H1 (cell line): ENCODE measurements at regions not wholly inside any gene's neighbourhood (a gene's known extent, or its start where the extent isn't known, plus 50 kb on each side); places are given as distances from the start of the nearest gene placed in this dataset.

Experiments used
- CTCF ChIA-PET: fragments of 300-600 bp; sonication (Branson Sonifier 250); formaldehyde crosslinking; loops from one replicate; lab custom pipeline; 2021; ENCODE audit not compliant: partially characterized antibody; lab: Charles Lee
- POLR2A ChIA-PET: fragments of 300-600 bp; sonication (Branson Sonifier 250); formaldehyde crosslinking; loops from one replicate; lab custom pipeline; 2021; ENCODE audit warnings: inconsistent platforms; ENCODE audit not compliant: partially characterized antibody; lab: Charles Lee
- DNase-seq, 2 experiments: peaks; one replicate each; pipeline versions ENCODE4 v3.0.0 to v3.0.0-alpha.2; 2010 to 2022; ENCODE audit warnings: low spot score in 2 of 2, low read depth in 1 of 2, mixed read lengths in 1 of 2
- FAIRE-seq: peaks from 2 replicates; lab custom pipeline; 2011; peaks lifted over from hg19 to GRCh38; lab: Jason Lieb, UNC
- H2AFZ ChIP-seq: 2 replicates; pipeline ENCODE4 v1.8.1; 2012; ENCODE audit warnings: low read length, inconsistent platforms
- H2AK5ac ChIP-seq: 2 replicates; pipeline ENCODE4 v1.6.1; 2013; ENCODE audit warnings: low read depth, low read length
- H2BK120ac ChIP-seq: replicated peaks from 2 replicates; pipeline ENCODE3; 2013; ENCODE audit warnings: low read depth, low read length, inconsistent platforms
- H2BK12ac ChIP-seq: 2 replicates; pipeline ENCODE4 v1.6.1; 2013; ENCODE audit warnings: low read depth, low read length
- H2BK15ac ChIP-seq: 2 replicates; pipeline ENCODE4 v1.6.1; 2013; ENCODE audit warnings: low read length
- H2BK20ac ChIP-seq: 2 replicates; pipeline ENCODE4 v1.6.1; 2013; ENCODE audit warnings: low read length
- H2BK5ac ChIP-seq: 2 replicates; pipeline ENCODE4 v1.6.1; 2013; ENCODE audit warnings: low read depth, low read length
- H3K14ac ChIP-seq: 2 replicates; pipeline ENCODE4 v1.6.1; 2013; ENCODE audit warnings: inconsistent platforms; ENCODE audit not compliant: insufficient read length
- H3K18ac ChIP-seq: 2 replicates; pipeline ENCODE4 v1.6.1; 2013; ENCODE audit warnings: low read length; ENCODE audit errors: extremely low read depth
- H3K23ac ChIP-seq: 2 replicates; pipeline ENCODE4 v1.6.1; 2013; ENCODE audit warnings: inconsistent platforms; ENCODE audit not compliant: insufficient read length
- H3K23me2 ChIP-seq: 2 replicates; pipeline ENCODE4 v1.6.1; 2013; ENCODE audit warnings: low read depth, low read length
- H3K27ac ChIP-seq: 2 replicates; pipeline ENCODE4 v1.6.1; 2011; ENCODE audit warnings: low read depth, low read length, inconsistent platforms
- H3K27me3 ChIP-seq, 4 experiments: replicated peaks in 1 of 4; 1 replicate in 1 of 4; 2 replicates in 3 of 4; pipeline versions ENCODE4 v1.6.1 to v1.8.1; 2011 to 2013; ENCODE audit warnings: low read length in 3 of 4, mild to moderate bottlenecking in 3 of 4, inconsistent platforms in 2 of 4, mixed read lengths in 2 of 4, moderate library complexity in 1 of 4; ENCODE audit not compliant: control insufficient read depth in 3 of 4, insufficient read depth in 3 of 4; ENCODE audit errors: extremely low read depth in 1 of 4
- H3K36me3 ChIP-seq, 4 experiments: 2 replicates each; pipeline versions ENCODE4 v1.6.1 to v1.8.1; 2011 to 2013; ENCODE audit warnings: mild to moderate bottlenecking in 4 of 4, low read length in 3 of 4, moderate library complexity in 2 of 4, control low read depth in 1 of 4, inconsistent platforms in 1 of 4; ENCODE audit not compliant: insufficient read depth in 4 of 4, control insufficient read depth in 2 of 4
- H3K4ac ChIP-seq: replicated peaks from 2 replicates; pipeline ENCODE3; 2013; ENCODE audit warnings: low read length, low read depth, mixed read lengths, inconsistent platforms; ENCODE audit not compliant: insufficient read length
- H3K4me1 ChIP-seq, 4 experiments: replicated peaks in 1 of 4; 1 replicate in 1 of 4; 2 replicates in 3 of 4; pipeline versions ENCODE4 v1.6.1 to v1.8.1; 2011 to 2013; ENCODE audit warnings: low read length in 3 of 4, inconsistent platforms in 2 of 4, mixed read lengths in 1 of 4; ENCODE audit not compliant: insufficient read depth in 4 of 4, control insufficient read depth in 3 of 4
- H3K4me2 ChIP-seq, 2 experiments: 2 replicates each; pipeline versions ENCODE4 v1.6.1 to v1.8.1; 2011 to 2013; ENCODE audit warnings: low read depth in 2 of 2, low read length in 2 of 2, control low read depth in 1 of 2, inconsistent platforms in 1 of 2, mild to moderate bottlenecking in 1 of 2; ENCODE audit not compliant: insufficient read depth in 1 of 2
- H3K4me3 ChIP-seq, 4 experiments: fragments of 200-600, 300-600 bp in 1 of 4; sonication (generic), shearing (Covaris generic), sonication (Bioruptor Twin) in 1 of 4; 2 replicates each; pipeline versions ENCODE4 v1.5.1 to v1.8.1; 2011 to 2016; ENCODE audit warnings: low read length in 4 of 4, low read depth in 3 of 4, control low read depth in 2 of 4, inconsistent platforms in 2 of 4, mild to moderate bottlenecking in 2 of 4, mixed read lengths in 1 of 4, moderate library complexity in 1 of 4; ENCODE audit not compliant: insufficient read depth in 2 of 4; ENCODE audit errors: extremely low read depth in 1 of 4
- H3K56ac ChIP-seq: replicated peaks from 2 replicates; pipeline ENCODE3; 2013; ENCODE audit warnings: low read depth, mild to moderate bottlenecking, mixed read lengths, low read length, inconsistent platforms; ENCODE audit not compliant: insufficient read length
- H3K79me1 ChIP-seq: 2 replicates; pipeline ENCODE4 v1.6.1; 2013; ENCODE audit warnings: low read depth, low read length, control low read depth
- H3K79me2 ChIP-seq, 2 experiments: 2 replicates each; pipeline versions ENCODE4 v1.6.1 to v1.8.1; 2012 to 2013; ENCODE audit warnings: low read length in 2 of 2, mild to moderate bottlenecking in 2 of 2, inconsistent platforms in 1 of 2; ENCODE audit not compliant: insufficient read depth in 2 of 2, control insufficient read depth in 1 of 2
- H3K9ac ChIP-seq, 4 experiments: replicated peaks in 1 of 4; 1 replicate in 1 of 4; 2 replicates in 3 of 4; pipeline versions ENCODE4 v1.6.1 to v1.8.1; 2011 to 2013; ENCODE audit warnings: low read depth in 3 of 4, low read length in 3 of 4, control low read depth in 2 of 4, mild to moderate bottlenecking in 2 of 4, moderate library complexity in 2 of 4, inconsistent platforms in 1 of 4; ENCODE audit errors: extremely low read depth in 1 of 4
- H3K9me3 ChIP-seq, 2 experiments: 2 replicates each; pipeline versions ENCODE4 v1.6.1 to v1.8.1; 2012 to 2013; ENCODE audit warnings: mild to moderate bottlenecking in 2 of 2, moderate library complexity in 2 of 2, control low read depth in 1 of 2, inconsistent platforms in 1 of 2, low read depth in 1 of 2, low read length in 1 of 2, mixed read lengths in 1 of 2; ENCODE audit not compliant: insufficient read depth in 2 of 2
- H4K20me1 ChIP-seq, 2 experiments: replicated peaks in 1 of 2; 2 replicates each; pipeline versions ENCODE3 to v1.8.1; 2011 to 2013; ENCODE audit warnings: inconsistent platforms in 2 of 2, low read length in 2 of 2, mild to moderate bottlenecking in 1 of 2; ENCODE audit not compliant: insufficient read depth in 2 of 2, control insufficient read depth in 1 of 2
- H4K5ac ChIP-seq: 2 replicates; pipeline ENCODE4 v1.6.1; 2013; ENCODE audit warnings: low read length, low read depth, mixed read lengths, inconsistent platforms; ENCODE audit not compliant: insufficient read length
- H4K8ac ChIP-seq: 2 replicates; pipeline ENCODE4 v1.8.0; 2013; ENCODE audit warnings: mild to moderate bottlenecking, moderate library complexity, low read length, inconsistent platforms; ENCODE audit not compliant: insufficient read depth; ENCODE audit errors: extremely low read depth
- H4K91ac ChIP-seq: replicated peaks from 2 replicates; pipeline ENCODE3; 2013; ENCODE audit warnings: low read length, mixed read lengths, inconsistent platforms; ENCODE audit not compliant: insufficient read length
- ASH2L ChIP-seq: fragments of 200-600, 300-600 bp; sonication (generic); IDR thresholded peaks from one replicate; pipeline ENCODE4 v1.7.1; 2017; ENCODE audit warnings: low read length
- BCL11A ChIP-seq, 2 experiments: IDR thresholded peaks; one replicate each; pipeline ENCODE4 v1.6.1; 2011; ENCODE audit warnings: low read depth in 2 of 2, low read length in 2 of 2, mild to moderate bottlenecking in 2 of 2
- CEBPB ChIP-seq: IDR thresholded peaks from 2 replicates; pipeline ENCODE4 v1.6.1; 2012; ENCODE audit warnings: low read depth, low read length
- GABPA ChIP-seq: IDR thresholded peaks from 2 replicates; pipeline ENCODE4 v1.6.1; 2011; ENCODE audit warnings: mild to moderate bottlenecking, low read length, moderate library complexity, borderline replicate concordance; ENCODE audit not compliant: insufficient read depth
- PHF8 ChIP-seq: fragments of 200-600 bp; sonication (generic); conservative IDR thresholded peaks from 2 replicates; pipeline ENCODE4 v1.7.1; 2012; ENCODE audit warnings: low read depth, mild to moderate bottlenecking, inconsistent platforms, low read length, moderate library complexity
- POLR2A ChIP-seq, 2 experiments: IDR thresholded peaks; 1 replicate in 1 of 2; 2 replicates in 1 of 2; pipeline ENCODE4 v1.6.1; 2011; ENCODE audit warnings: low read depth in 2 of 2, low read length in 2 of 2, mild to moderate bottlenecking in 2 of 2; ENCODE audit errors: control extremely low read depth in 1 of 2
- RNF2 ChIP-seq: fragments of 200-900, 300-1000 bp; sonication (generic); IDR thresholded peaks from 2 replicates; pipeline ENCODE4 v1.7.1; 2016; ENCODE audit warnings: borderline replicate concordance, low read depth, mild to moderate bottlenecking, antibody characterized with exemption, low read length; ENCODE audit not compliant: poor library complexity, severe bottlenecking; ENCODE audit errors: missing control alignments
- SIN3A ChIP-seq, 2 experiments: IDR thresholded peaks in 1 of 2; conservative IDR thresholded peaks in 1 of 2; 2 replicates each; pipeline ENCODE4 v1.6.1; 2011 to 2012; ENCODE audit warnings: low read length in 2 of 2, improper control_type of control experiment in 1 of 2, low read depth in 1 of 2, mild to moderate bottlenecking in 1 of 2
- SP1 ChIP-seq: IDR thresholded peaks from 2 replicates; pipeline ENCODE4 v1.6.1; 2011; ENCODE audit warnings: low read depth, low read length
- SP2 ChIP-seq: IDR thresholded peaks from 2 replicates; pipeline ENCODE4 v1.6.1; 2012; ENCODE audit warnings: mild to moderate bottlenecking, low read length, inconsistent platforms
- TEAD4 ChIP-seq: IDR thresholded peaks from 2 replicates; pipeline ENCODE4 v1.6.1; 2012; ENCODE audit warnings: low read depth, low read length, inconsistent platforms, mixed read lengths
- WGBS, 2 experiments: shearing (Covaris generic) in 1 of 2; methylation state at CpG; one replicate each; pipeline versions ENCODE4 v1.1.6 to v1.1.7; 2013 to 2015; ENCODE audit warnings: low lambda C conversion rate in 2 of 2, mixed read lengths in 2 of 2, inconsistent platforms in 1 of 2, low coverage in 1 of 2, missing lambda C conversion rate in 1 of 2; ENCODE audit not compliant: insufficient replicate concordance in 2 of 2, insufficient coverage in 1 of 2, insufficient read length in 1 of 2; ENCODE audit errors: extremely low coverage in 1 of 2, missing lambda C conversion rate in 1 of 2; 5-methylcytosine and 5-hydroxymethylcytosine counted together
- TF ChIP-seq, protein P1 (sequence below): IDR thresholded peaks from 2 replicates; pipeline ENCODE4 v1.6.1; 2011; ENCODE audit warnings: low read length, improper control_type of control experiment

- Histone ChIP-seq H3K9me3 (no peaks in the 10 kb centered on the region), H4K5ac (no peak overlapping the region), H2AK5ac (no peak overlapping the region), H2BK5ac (no peak overlapping the region), H3K18ac (no peak overlapping the region), H2BK20ac (no peak overlapping the region), H3K79me2 (no peaks in the 10 kb centered on the region), H3K36me3 (no peaks in the 10 kb centered on the region), H3K9ac (no peak overlapping the region), H3K23me2 (no peaks in the 10 kb centered on the region), H2BK12ac (no peak overlapping the region), H2AFZ (no peak overlapping the region), H4K91ac (no peak overlapping the region), H3K27ac (no peak overlapping the region), H4K20me1 (no peaks in the 10 kb centered on the region), H3K4ac (no peak overlapping the region), H3K14ac (no peak overlapping the region), H2BK15ac (no peak overlapping the region), H3K56ac (no peak overlapping the region), H3K4me2 (no peak overlapping the region), H3K23ac (no peak overlapping the region), H2BK120ac (no peak overlapping the region), H3K27me3 (no peaks in the 10 kb centered on the region), H3K4me1 (peaks cover 0 to 16% (median 3%) of the 10 kb centered on the region in 4 experiments; a peak in 3 of 7 replicates), H3K4me3 (no peak overlapping the region), H4K8ac (no peak overlapping the region), H3K79me1 (no peaks in the 10 kb centered on the region)
- WGBS, 2 experiments: 98% methylated on average over 2 of the region's 2 CpGs; no CpG with 5 or more reads in 1 of the 2 experiments
- DNase-seq (no peak), FAIRE-seq (no peak)
- ChIA-PET POLR2A (no interaction called here), CTCF (no interaction called here)
- no peak for TF ChIP-seq TEAD4
- TF ChIP-seq CEBPB: no peak
- TF ChIP-seq ASH2L: no peak
- TF ChIP-seq SP2: no peak
- no peak for TF ChIP-seq POLR2A (IDR thresholded peaks at IDR 0.05; ENCODE audit: control extremely low read depth in 1 of 2, low read depth in 2 of 2, low read length in 2 of 2)
- no peak for TF ChIP-seq RNF2
- TF ChIP-seq BCL11A (IDR thresholded peaks at IDR 0.05; ENCODE audit: low read depth in 2 of 2, low read length in 2 of 2): no peak
- TF ChIP-seq SP1: no peak
- TF ChIP-seq SIN3A (conservative IDR thresholded peaks at IDR 0.05 in 1 of 2, IDR thresholded peaks at IDR 0.05 in 1 of 2; ENCODE audit: low read depth in 1 of 2, low read length in 2 of 2): no peak
- no peak for TF ChIP-seq GABPA
- TF ChIP-seq, protein P1, sequence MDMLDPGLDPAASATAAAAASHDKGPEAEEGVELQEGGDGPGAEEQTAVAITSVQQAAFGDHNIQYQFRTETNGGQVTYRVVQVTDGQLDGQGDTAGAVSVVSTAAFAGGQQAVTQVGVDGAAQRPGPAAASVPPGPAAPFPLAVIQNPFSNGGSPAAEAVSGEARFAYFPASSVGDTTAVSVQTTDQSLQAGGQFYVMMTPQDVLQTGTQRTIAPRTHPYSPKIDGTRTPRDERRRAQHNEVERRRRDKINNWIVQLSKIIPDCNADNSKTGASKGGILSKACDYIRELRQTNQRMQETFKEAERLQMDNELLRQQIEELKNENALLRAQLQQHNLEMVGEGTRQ: no peak
- TF ChIP-seq PHF8: no peak
These were observed 516.3 kb downstream of the TDRD15 start for GRCh38 chr2:21640046-21640445.
